Spleen (tissue), 11 donors: ENCODE measurements at regions not wholly inside any gene's neighbourhood (a gene's known extent, or its start where the extent isn't known, plus 50 kb on each side); places are given as distances from the start of the nearest gene placed in this dataset.

Experiments
- DNase-seq: peaks from one replicate; pipeline ENCODE4 v3.0.0-alpha.2; 2020
- H3K27ac ChIP-seq, 8 donors: fragments of 200-600 bp; sonication (generic) in 7 of 8; 1 replicate in 4 of 8; 2 replicates in 4 of 8; pipeline versions ENCODE4 v1.5.0 to v1.8.0; 2016 to 2021; ENCODE audit warnings: inconsistent platforms in 4 of 8, mild to moderate bottlenecking in 4 of 8, moderate library complexity in 1 of 8
- H3K27me3 ChIP-seq, 7 donors: fragments of 200-600 bp; sonication (generic) in 6 of 7; replicated peaks in 1 of 7; 1 replicate in 4 of 7; 2 replicates in 3 of 7; pipeline versions ENCODE4 v1.5.0 to v1.8.0; 2016 to 2021; ENCODE audit warnings: inconsistent platforms in 3 of 7, mild to moderate bottlenecking in 1 of 7
- H3K36me3 ChIP-seq, 6 donors: fragments of 200-600 bp; sonication (generic) in 5 of 6; 1 replicate in 4 of 6; 2 replicates in 2 of 6; pipeline versions ENCODE4 v1.5.0 to v1.8.0; 2016 to 2021; ENCODE audit warnings: inconsistent platforms in 2 of 6
- H3K4me1 ChIP-seq, 6 donors: fragments of 200-600 bp; sonication (generic) in 5 of 6; 1 replicate in 3 of 6; 2 replicates in 3 of 6; pipeline versions ENCODE4 v1.5.0 to v1.8.0; 2016 to 2021; ENCODE audit warnings: inconsistent platforms in 3 of 6
- H3K4me3 ChIP-seq, 8 donors: fragments of 200-600 bp; sonication (generic) in 7 of 8; 1 replicate in 4 of 8; 2 replicates in 4 of 8; pipeline versions ENCODE4 v1.5.0 to v1.8.0; 2016 to 2021; ENCODE audit warnings: inconsistent platforms in 4 of 8, mild to moderate bottlenecking in 4 of 8, moderate library complexity in 2 of 8
- H3K9me3 ChIP-seq, 8 donors: fragments of 200-600 bp; sonication (generic) in 7 of 8; 1 replicate in 4 of 8; 2 replicates in 4 of 8; pipeline versions ENCODE4 v1.5.0 to v1.8.0; 2016 to 2021; ENCODE audit warnings: inconsistent platforms in 4 of 8
- CTCF ChIP-seq, 11 experiments: fragments of 200-600 bp in 7 of 11; fragments of 450-650 bp in 4 of 11; sonication (generic) in 4 of 11; IDR thresholded peaks in 8 of 11; conservative IDR thresholded peaks in 3 of 11; 1 replicate in 7 of 11; 2 replicates in 4 of 11; pipeline versions ENCODE4 v1.4.0 to v1.8.0; 2016 to 2021; ENCODE audit warnings: antibody characterized with exemption in 11 of 11, inconsistent platforms in 4 of 11, mild to moderate bottlenecking in 1 of 11
- POLR2A ChIP-seq, 3 donors: fragments of 450-650 bp; IDR thresholded peaks; one replicate each; pipeline ENCODE4 v1.5.1; 2017; ENCODE audit warnings: antibody characterized with exemption in 3 of 3, mild to moderate bottlenecking in 1 of 3
- POLR2AphosphoS5 ChIP-seq, 3 donors: sonication (generic); formaldehyde crosslinking; IDR thresholded peaks; one replicate each; pipeline ENCODE4 v1.5.1; 2017; ENCODE audit warnings: antibody characterized with exemption in 3 of 3
- WGBS, 5 donors: extraction: QIAGEN DNeasy Blood & Tissue Kit in 3 of 5; methylation state at CpG; one replicate each; pipeline versions ENCODE4 v1.1.5 to v1.1.7; 2013 to 2018; 5-methylcytosine and 5-hydroxymethylcytosine counted together
- intact Hi-C: fragments of 100-400 bp; cut with DNase I; formaldehyde crosslinking; loops from one replicate; pipeline ENCODE4 v1.15.0; 2023; ENCODE audit warnings: low total_unique reads
- donor health status: healthy with polysubstance abuse.
- donor health status: DM: no; HTN: no; CAD: no; lungs with moderate emphysema.
- donor health status: DM: no; HTN: no; CAD: no.
- donor health status: Bipolar disorder and iron deficiency.
- donor health status: healthy.
- donor health status: DM: no; HTN: no; CAD: no.
- donor health status: DM: yes; HTN: yes; CAD: no.

- 66 to 72% (median 71%) methylated on average over 5 of the region's 5 CpGs for WGBS, 5 donors
Observed at GRCh38 chr22:22185844-22186499, 58.6 kb upstream of the VPREB1 start.

GRCh38 chr22:22185217-22185616 lies 59.4 kb upstream of the VPREB1 start:
- H3K4me1 ChIP-seq = no peaks in the 10 kb centered on the region
- intact Hi-C loops = no loop called here
- H3K4me3 ChIP-seq = no peak overlapping the region
- DNase-seq = no peak
- no peaks in the 10 kb centered on the region for H3K36me3 ChIP-seq
- peaks cover 0 to 10% (median 0%) of the 10 kb centered on the region in 8 donors for H3K9me3 ChIP-seq
- no peak overlapping the region for H3K27ac ChIP-seq
- no peak for TF ChIP-seq CTCF (IDR thresholded peaks at IDR 0.05 in 8 of 11, conservative IDR thresholded peaks at IDR 0.05 in 3 of 11)
- TF ChIP-seq POLR2A (IDR thresholded peaks at IDR 0.05) = no peak
- no peak for TF ChIP-seq POLR2AphosphoS5 (IDR thresholded peaks at IDR 0.05)
- 60 to 71% (median 69%) methylated on average over 3 of the region's 3 CpGs for WGBS, 5 donors
- peaks cover 0 to 25% (median 0%) of the 10 kb centered on the region in 7 donors for H3K27me3 ChIP-seq

More at GRCh38 chr22:22185844-22186499, 58.6 kb upstream of the VPREB1 start:
- Histone ChIP-seq H3K9me3 (peaks cover 0 to 10% (median 0%) of the 10 kb centered on the region in 8 donors), H3K27me3 (peaks cover 0 to 25% (median 0%) of the 10 kb centered on the region in 7 donors), H3K36me3 (no peaks in the 10 kb centered on the region), H3K4me1 (no peaks in the 10 kb centered on the region), H3K27ac (no peak overlapping the region), H3K4me3 (no peak overlapping the region)
- no peak for TF ChIP-seq CTCF (IDR thresholded peaks at IDR 0.05 in 8 of 11, conservative IDR thresholded peaks at IDR 0.05 in 3 of 11)
- no peak for TF ChIP-seq POLR2A (IDR thresholded peaks at IDR 0.05)
- TF ChIP-seq POLR2AphosphoS5 (IDR thresholded peaks at IDR 0.05) = no peak
- intact Hi-C loops = no loop called here
- no peak for DNase-seq

GRCh38 chr22:22184277-22184807 lies 60.2 kb upstream of the VPREB1 start:
- no peak for DNase-seq
- no peaks in the 10 kb centered on the region for H3K4me1 ChIP-seq
- no peaks in the 10 kb centered on the region for H3K36me3 ChIP-seq
- H3K27me3 ChIP-seq = peaks cover 0 to 25% (median 0%) of the 10 kb centered on the region in 7 donors
- H3K9me3 ChIP-seq = peaks cover 0 to 5% (median 0%) of the 10 kb centered on the region in 8 donors
- H3K27ac ChIP-seq = no peak overlapping the region
- no peak overlapping the region for H3K4me3 ChIP-seq
- WGBS, 5 donors = 64 to 73% (median 69%) methylated on average over 6 of the region's 6 CpGs
- intact Hi-C loops = no loop called here
- no peak for TF ChIP-seq CTCF (IDR thresholded peaks at IDR 0.05 in 8 of 11, conservative IDR thresholded peaks at IDR 0.05 in 3 of 11)
- TF ChIP-seq POLR2AphosphoS5 (IDR thresholded peaks at IDR 0.05) = no peak
- no peak for TF ChIP-seq POLR2A (IDR thresholded peaks at IDR 0.05)

- Histone ChIP-seq H3K27ac (no peak overlapping the region), H3K4me1 (peaks cover 0 to 3% (median 0%) of the 10 kb centered on the region in 6 donors), H3K4me3 (no peak overlapping the region), H3K9me3 (peaks cover 0 to under 1% (median 0%) of the 10 kb centered on the region in 8 donors), H3K36me3 (no peaks in the 10 kb centered on the region), H3K27me3 (peaks cover 0 to 21% (median 0%) of the 10 kb centered on the region in 7 donors)
- intact Hi-C loops = no loop called here
- TF ChIP-seq CTCF (IDR thresholded peaks at IDR 0.05 in 8 of 11, conservative IDR thresholded peaks at IDR 0.05 in 3 of 11) = no peak
- no peak for TF ChIP-seq POLR2AphosphoS5 (IDR thresholded peaks at IDR 0.05)
- no peak for TF ChIP-seq POLR2A (IDR thresholded peaks at IDR 0.05)
- no peak for DNase-seq
Observed at GRCh38 chr22:22182990-22183264, 61.7 kb upstream of the VPREB1 start.
